GM21423 (cell line): ENCODE measurements at regions not wholly inside any gene's neighbourhood (a gene's known extent, or its start where the extent isn't known, plus 50 kb on each side); places are given as distances from the start of the nearest gene placed in this dataset.

Source experiments
- ATAC-seq: cut with Tn5 transposase; IDR thresholded peaks from one replicate; pipeline ENCODE4 v1.9.1; 2021; ENCODE audit warnings: mild to moderate bottlenecking, moderate library complexity; ENCODE audit not compliant: unreplicated experiment

DNA sequence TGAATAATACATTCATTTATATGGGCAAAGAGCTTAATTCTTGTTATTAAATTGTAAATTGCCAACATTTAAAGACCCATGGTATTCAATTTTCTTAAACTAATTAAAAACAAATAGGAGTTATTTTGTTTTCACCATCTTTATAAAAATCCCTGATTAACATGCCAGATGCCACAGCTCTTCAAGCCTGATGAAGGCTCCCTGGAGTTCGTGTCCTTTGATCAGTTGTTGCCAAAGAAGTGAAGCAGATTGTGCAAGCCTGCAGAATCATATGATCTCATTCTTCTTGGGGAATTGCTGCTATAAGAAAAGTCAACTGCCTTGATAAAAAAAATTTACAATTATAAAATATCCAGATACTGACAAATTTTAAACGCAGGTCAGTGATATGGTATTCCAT is 288.3 kb upstream of the PPFIA2 start:
- no peak for ATAC-seq

DNA sequence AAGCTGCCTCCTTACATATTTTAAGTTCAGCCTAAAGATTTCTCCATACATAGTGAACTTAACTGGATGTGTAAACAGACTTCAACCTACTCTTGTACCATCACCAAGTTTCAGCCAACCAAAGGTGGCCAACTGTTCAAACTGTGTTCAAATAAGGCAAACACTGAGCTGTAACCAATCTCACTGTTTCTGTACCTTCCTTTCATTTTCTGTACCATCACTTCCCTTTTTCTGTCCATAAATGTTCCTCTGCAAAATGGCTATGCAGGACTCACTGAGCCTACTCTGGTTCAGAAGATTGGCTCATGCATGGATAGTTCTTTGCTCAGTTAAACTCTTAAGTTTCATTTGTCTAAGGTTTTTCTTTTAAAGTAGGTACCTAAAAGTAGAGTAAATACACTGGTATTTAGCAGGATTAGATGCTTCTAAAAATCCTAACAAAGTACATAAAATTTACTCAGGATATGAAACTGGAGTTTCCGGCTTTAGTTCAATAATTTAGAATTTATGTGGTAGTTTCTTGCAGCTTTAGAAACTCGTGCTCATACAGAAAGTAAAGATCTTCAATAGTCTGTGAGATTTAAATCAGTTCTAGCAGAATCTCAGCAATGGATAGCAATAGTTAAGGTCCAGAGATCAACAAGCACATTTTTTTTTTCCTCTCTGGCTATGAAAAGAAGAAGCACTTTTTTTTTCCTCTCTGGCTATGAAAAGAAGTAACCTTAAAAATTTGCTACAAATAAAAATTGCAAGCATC is 282.0 kb upstream of the PPFIA2 start:
- peak; percentile 86 for ATAC-seq

GRCh38 chr12:82034769-82035168 is 275.6 kb upstream of the PPFIA2 start:
- no peak for ATAC-seq

- no peak for ATAC-seq
Measured at GRCh38 chr12:82029936-82030335, 270.8 kb upstream of the PPFIA2 start.

GRCh38 chr12:82028772-82029171 is 269.6 kb upstream of the PPFIA2 start:
- no peak for ATAC-seq

- ATAC-seq, result no peak
Measured at GRCh38 chr12:82027612-82028011, 268.5 kb upstream of the PPFIA2 start.

DNA sequence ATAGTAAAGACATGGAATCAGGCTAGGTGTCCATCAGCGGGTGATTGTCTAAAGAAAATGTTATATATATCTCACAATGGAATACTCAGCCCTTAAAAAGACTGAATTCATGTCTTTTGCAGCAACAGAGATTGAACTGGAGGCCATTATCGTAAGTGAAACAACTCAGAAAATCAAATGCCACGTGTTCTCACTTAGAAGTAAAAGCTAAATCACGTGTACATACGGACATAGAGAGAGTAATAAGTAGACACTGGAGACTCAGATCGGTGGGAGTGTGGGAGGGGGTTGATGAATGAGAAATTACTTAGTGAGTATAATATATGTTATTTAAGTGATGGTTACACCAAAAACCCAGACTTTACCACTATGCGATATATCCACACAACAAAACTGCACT is 266.3 kb upstream of the PPFIA2 start:
- no peak for ATAC-seq

DNA sequence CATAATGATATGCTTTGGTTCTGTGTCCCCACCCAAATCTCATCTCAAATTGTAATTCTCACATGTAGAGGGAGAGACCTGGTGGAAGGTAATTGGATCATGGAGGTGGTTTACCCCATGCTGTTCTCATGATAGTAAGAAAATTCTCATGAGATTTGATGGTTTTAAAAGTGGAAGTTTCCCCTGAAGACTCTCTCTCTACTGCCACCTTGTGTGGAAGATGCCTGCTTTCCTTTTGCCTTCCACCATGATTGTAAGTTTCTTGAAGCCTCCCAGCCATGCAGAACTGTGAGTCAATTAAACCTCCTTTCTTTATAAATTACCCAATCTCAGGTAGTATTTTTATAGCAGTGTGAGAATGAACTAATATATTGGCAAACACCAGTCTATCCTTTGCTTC is 260.4 kb upstream of the PPFIA2 start:
- no peak for ATAC-seq

GRCh38 chr12:82015623-82016347 is 256.6 kb upstream of the PPFIA2 start:
- peak; percentile 97 for ATAC-seq

DNA sequence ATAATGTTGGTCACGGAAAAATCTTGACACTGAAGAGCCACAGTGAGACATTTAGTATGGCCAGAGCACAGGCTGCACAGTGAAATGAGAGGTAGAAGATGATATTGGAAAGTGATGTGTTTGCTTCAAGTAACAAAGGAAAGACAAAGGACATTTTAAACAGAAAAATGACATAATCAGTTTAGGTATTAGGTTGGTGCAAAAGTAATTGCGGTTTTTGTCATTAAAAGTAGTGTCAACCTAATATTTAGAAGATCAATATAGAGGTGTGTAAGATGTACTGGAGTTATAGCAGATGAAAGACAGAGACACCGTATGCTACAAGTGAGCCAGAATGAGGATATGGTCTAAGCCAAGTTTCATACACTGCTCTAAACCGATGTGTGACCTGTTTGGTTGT is 253.0 kb upstream of the PPFIA2 start:
- ATAC-seq, result no peak

DNA sequence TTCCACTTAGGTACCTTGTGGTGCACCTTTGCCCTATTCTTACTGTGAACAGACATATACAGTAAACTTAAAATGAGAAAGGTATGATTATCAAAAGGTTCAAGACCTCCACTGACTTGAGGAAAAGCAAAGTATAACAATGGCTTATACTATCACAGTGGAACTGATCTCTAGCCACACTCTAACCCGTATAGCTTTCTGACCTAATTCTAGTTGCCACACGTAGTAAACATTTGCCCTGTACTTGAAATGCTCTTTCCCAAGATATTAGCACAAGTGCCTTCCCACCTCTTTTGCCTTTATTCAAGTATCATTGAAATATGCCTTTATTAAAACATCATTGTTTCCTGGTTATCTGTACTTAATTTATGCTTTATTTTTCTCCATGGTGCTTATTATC is 250.4 kb upstream of the PPFIA2 start:
- ATAC-seq, result no peak

- ATAC-seq, result no peak
Measured at GRCh38 chr12:82008251-82008650, 249.1 kb upstream of the PPFIA2 start.

- no peak for ATAC-seq
Measured at GRCh38 chr12:81998761-81999378, 239.7 kb upstream of the PPFIA2 start.

GRCh38 chr12:81992461-81992860 is 233.3 kb upstream of the PPFIA2 start:
- peak; percentile 72 for ATAC-seq

- ATAC-seq, result no peak
Measured at GRCh38 chr12:81991868-81992267, 232.7 kb upstream of the PPFIA2 start.

- no peak for ATAC-seq
Measured at GRCh38 chr12:81988362-81988761, 229.2 kb upstream of the PPFIA2 start.

DNA sequence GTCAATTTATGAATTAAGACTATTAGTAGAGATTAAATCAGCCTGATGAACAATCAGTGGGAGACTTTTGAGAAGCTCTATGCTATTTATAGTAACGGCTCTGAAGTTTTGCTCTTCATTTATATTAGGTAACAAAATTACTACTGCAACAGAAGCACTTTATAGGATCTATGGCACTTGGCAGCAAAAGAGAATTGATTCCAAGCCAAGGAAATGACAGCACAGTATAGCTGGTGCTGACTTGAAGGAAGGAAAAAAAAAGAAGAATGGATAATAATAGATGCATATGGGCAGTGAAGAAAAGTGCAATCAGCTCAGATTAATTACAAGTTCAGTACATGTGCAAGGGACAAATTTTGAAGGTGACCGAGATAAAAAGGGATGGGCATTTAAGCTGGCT is 228.2 kb upstream of the PPFIA2 start:
- ATAC-seq, result no peak

- ATAC-seq, result no peak
Measured at GRCh38 chr12:81976661-81977060, 217.5 kb upstream of the PPFIA2 start.

DNA sequence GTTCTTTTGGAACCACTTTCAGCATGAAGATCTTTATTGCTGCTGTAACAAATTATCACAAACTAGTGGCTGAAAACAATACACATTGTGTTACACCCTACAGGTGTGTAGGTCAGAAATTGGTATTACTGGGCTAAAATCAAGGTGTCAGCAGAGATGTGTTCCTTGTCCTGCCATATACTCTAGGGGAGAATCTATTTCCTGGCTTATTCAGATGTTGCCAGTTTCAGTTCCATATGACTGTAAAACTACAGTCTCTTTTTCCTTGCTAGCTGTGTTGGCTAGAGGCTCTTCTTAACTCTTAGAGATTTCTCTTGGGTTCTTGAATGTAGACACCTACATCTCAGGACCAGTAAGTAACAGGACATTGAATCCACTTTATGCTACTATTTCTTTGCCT is 215.6 kb upstream of the PPFIA2 start:
- ATAC-seq, result no peak

- no peak for ATAC-seq
Measured at GRCh38 chr12:81968421-81968820, 209.3 kb upstream of the PPFIA2 start.

DNA sequence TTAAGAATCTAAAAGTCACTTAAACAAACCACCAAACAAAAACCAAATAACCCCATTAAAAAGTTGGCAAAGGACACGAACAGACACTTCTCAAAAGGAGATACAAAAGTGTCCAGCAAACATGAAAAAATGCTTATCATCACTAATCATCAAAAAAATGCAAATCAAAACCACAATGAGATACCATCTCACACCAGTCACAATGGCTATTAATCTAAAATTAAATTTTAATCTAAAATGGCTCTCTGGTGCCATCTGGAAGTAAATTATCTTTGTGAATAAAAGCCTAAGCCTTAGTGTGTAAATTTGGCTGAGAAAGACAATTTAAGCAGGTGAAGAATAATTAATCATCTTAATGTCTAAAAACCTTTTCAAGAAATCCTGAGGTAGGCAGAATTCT is 204.5 kb upstream of the PPFIA2 start:
- no peak for ATAC-seq

DNA sequence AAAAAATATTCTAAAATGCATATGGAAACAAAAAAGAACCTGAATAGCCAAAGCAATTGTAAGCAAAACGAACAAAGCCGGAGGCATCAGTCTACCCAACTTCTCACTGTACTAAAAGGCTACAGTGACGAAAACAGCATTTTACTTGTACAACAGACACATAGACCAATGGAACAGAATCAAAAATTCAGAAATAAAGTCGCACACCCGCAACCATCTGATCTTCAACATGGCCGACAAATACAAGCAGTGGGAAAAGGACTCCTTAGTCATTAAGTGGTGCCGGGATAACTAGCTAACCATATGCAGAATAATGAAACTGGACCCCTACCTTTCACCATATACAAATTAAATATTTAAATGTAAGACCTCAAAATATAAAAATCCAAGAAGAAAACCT is 203.9 kb upstream of the PPFIA2 start:
- no peak for ATAC-seq
